HG03066 (cell line): ENCODE measurements at regions not wholly inside any gene's neighbourhood (a gene's known extent, or its start where the extent isn't known, plus 50 kb on each side); places are given as distances from the start of the nearest gene placed in this dataset.
A peak's percentile ranks its signal among the peaks of the same experiment; 100 is the strongest.
"Not testable (repeated sequence)": the region's sequence is repeated elsewhere in the genome, so short reads cannot be mapped to it uniquely, and the experiment has no call there.

Experiments used
- ATAC-seq: cut with Tn5 transposase; IDR thresholded peaks from one replicate; pipeline ENCODE4 v1.9.1; 2021; ENCODE audit warnings: low read depth; ENCODE audit not compliant: unreplicated experiment

GRCh38 chr7:13024121-13024674, 336.8 kb downstream of the ARL4A start:
- no peak for ATAC-seq

- ATAC-seq = not testable (repeated sequence)
Measured at GRCh38 chr7:13025043-13025442, 337.6 kb downstream of the ARL4A start.

- ATAC-seq = no peak
Measured at GRCh38 chr7:13027321-13027720, 339.9 kb downstream of the ARL4A start.

- ATAC-seq = no peak
Measured at GRCh38 chr7:13028036-13028824, 340.8 kb downstream of the ARL4A start.

- ATAC-seq = no peak
Measured at GRCh38 chr7:13028825-13029099, 341.3 kb downstream of the ARL4A start.

- no peak for ATAC-seq
Measured at GRCh38 chr7:13031468-13031867, 344.0 kb downstream of the ARL4A start.

- no peak for ATAC-seq
Measured at GRCh38 chr7:13032084-13032483, 344.7 kb downstream of the ARL4A start.

GRCh38 chr7:13032576-13032975, 345.1 kb downstream of the ARL4A start:
- no peak for ATAC-seq

GRCh38 chr7:13034693-13035092, 347.3 kb downstream of the ARL4A start:
- no peak for ATAC-seq

- no peak for ATAC-seq
Measured at GRCh38 chr7:13035233-13035632, 347.8 kb downstream of the ARL4A start.

- ATAC-seq = no peak
Measured at GRCh38 chr7:13036256-13036780, 348.9 kb downstream of the ARL4A start.

- no peak for ATAC-seq
Measured at GRCh38 chr7:13037216-13037615, 349.8 kb downstream of the ARL4A start.

- ATAC-seq = no peak
Measured at GRCh38 chr7:13041368-13041988, 354.0 kb downstream of the ARL4A start.

- ATAC-seq = no peak
Measured at GRCh38 chr7:13042605-13043236, 355.3 kb downstream of the ARL4A start.

GRCh38 chr7:13044309-13044708, 356.9 kb downstream of the ARL4A start:
- no peak for ATAC-seq

- no peak for ATAC-seq
Measured at GRCh38 chr7:13047061-13047460, 359.6 kb downstream of the ARL4A start.

GRCh38 chr7:13049946-13050345, 362.5 kb downstream of the ARL4A start:
- no peak for ATAC-seq

- no peak for ATAC-seq
Measured at GRCh38 chr7:13050703-13051102, 363.3 kb downstream of the ARL4A start.

GRCh38 chr7:13055732-13056368, 368.4 kb downstream of the ARL4A start:
- ATAC-seq = no peak

- ATAC-seq = peak; percentile 95
Measured at GRCh38 chr7:13057462-13058200, 370.2 kb downstream of the ARL4A start.
